Thoracic aorta (tissue), 2 donors: ENCODE measurements at regions not wholly inside any gene's neighbourhood (a gene's known extent, or its start where the extent isn't known, plus 50 kb on each side); places are given as distances from the start of the nearest gene placed in this dataset.

ENCODE experiments used
- ATAC-seq: fragments of 150-250 bp; one replicate; pipeline ENCODE4 v1.8.0; 2017; ENCODE audit warnings: low read depth; ENCODE audit not compliant: insufficient number of reproducible peaks, low FRiP score
- DNase-seq: peaks from one replicate; pipeline ENCODE4 v3.0.0-alpha.2; 2020; ENCODE audit warnings: low spot score
- H3K27ac ChIP-seq, 2 donors: fragments of 200-600 bp; sonication (generic); 1 replicate in 1 of 2; 2 replicates in 1 of 2; pipeline ENCODE4 v1.5.1; 2016; ENCODE audit warnings: mild to moderate bottlenecking in 2 of 2, moderate library complexity in 2 of 2
- H3K27me3 ChIP-seq: fragments of 200-600 bp; sonication (generic); replicated peaks from 2 replicates; pipeline ENCODE4 v1.6.0; 2016; ENCODE audit warnings: mild to moderate bottlenecking; ENCODE audit not compliant: insufficient read depth
- H3K36me3 ChIP-seq: fragments of 200-600 bp; sonication (generic); one replicate; pipeline ENCODE4 v1.5.1; 2016
- H3K4me1 ChIP-seq, 2 donors: fragments of 200-600 bp; sonication (generic); 1 replicate in 1 of 2; 2 replicates in 1 of 2; pipeline versions ENCODE4 v1.5.1 to v1.6.0; 2016; ENCODE audit warnings: low read depth in 2 of 2, mild to moderate bottlenecking in 1 of 2; ENCODE audit not compliant: control insufficient read depth in 1 of 2
- H3K4me3 ChIP-seq: fragments of 200-600 bp; sonication (generic); 2 replicates; pipeline ENCODE4 v1.5.1; 2016; ENCODE audit warnings: mild to moderate bottlenecking
- H3K9me3 ChIP-seq: fragments of 200-600 bp; sonication (generic); 2 replicates; pipeline ENCODE4 v1.5.1; 2016
- TF ChIP-seq, protein P1 (sequence below): fragments of 200-600 bp; sonication (generic); IDR thresholded peaks from one replicate; pipeline ENCODE4 v1.5.1; 2019; ENCODE audit warnings: antibody characterized with exemption

DNA sequence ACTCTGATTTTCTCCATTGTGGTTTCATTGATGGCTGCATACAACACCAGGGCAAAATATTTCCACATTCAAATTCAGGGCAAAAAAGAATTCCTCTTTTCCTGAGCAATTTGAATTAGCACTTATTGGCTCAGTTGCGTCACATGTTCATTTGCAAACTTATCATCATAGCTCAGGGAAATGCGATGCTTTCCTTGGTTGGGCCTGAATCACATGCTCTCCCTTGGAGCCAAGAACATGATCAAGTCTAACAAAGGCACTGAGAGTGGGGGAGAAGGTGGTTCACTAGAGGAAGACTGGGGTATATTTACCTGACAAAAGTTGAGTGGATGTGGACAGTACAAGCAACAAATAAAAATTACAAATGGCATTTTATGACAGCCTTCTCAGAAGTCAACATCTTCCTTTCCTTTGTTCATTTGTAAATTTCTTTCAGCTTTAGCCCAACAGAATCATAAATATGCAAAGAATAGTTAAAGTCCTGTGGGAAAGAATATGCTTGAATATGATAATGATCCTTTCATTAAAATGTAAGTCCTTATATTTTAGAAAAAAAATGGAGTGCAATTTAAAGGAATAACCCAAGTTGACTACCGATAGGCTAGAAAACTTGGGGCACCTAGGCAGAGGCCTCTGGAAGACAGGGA, 277.2 kb downstream of the NEDD1 start:
- no peaks in the 10 kb centered on the region for H3K36me3 ChIP-seq
- H3K27ac ChIP-seq = no peak overlapping the region
- H3K4me3 ChIP-seq = no peak overlapping the region
- TF ChIP-seq, protein P1, sequence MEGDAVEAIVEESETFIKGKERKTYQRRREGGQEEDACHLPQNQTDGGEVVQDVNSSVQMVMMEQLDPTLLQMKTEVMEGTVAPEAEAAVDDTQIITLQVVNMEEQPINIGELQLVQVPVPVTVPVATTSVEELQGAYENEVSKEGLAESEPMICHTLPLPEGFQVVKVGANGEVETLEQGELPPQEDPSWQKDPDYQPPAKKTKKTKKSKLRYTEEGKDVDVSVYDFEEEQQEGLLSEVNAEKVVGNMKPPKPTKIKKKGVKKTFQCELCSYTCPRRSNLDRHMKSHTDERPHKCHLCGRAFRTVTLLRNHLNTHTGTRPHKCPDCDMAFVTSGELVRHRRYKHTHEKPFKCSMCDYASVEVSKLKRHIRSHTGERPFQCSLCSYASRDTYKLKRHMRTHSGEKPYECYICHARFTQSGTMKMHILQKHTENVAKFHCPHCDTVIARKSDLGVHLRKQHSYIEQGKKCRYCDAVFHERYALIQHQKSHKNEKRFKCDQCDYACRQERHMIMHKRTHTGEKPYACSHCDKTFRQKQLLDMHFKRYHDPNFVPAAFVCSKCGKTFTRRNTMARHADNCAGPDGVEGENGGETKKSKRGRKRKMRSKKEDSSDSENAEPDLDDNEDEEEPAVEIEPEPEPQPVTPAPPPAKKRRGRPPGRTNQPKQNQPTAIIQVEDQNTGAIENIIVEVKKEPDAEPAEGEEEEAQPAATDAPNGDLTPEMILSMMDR = no peak
- ATAC-seq (no peak), DNase-seq (no peak)
- no peaks in the 10 kb centered on the region for H3K27me3 ChIP-seq
- H3K9me3 ChIP-seq = no peaks in the 10 kb centered on the region
- H3K4me1 ChIP-seq = no peaks in the 10 kb centered on the region

DNA sequence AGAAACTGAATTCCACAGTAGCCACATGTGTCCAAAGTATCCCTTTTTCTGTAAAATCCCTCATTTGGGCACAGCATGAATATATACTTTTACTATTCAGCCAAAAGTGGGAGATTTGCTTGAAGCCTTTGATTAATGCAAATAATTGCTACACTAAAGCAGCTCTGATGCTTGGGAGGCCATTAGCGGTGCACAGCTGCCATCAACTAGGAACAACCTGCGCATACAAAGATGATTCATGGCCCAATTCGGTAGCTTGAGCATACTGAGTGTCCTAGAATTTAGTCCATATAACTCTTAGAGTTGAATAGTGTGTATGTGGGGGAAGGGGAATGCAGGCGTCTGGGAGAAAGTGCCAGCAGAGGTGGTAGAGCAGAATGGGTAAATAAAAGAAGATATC, 277.0 kb upstream of the RMST start:
- Histone ChIP-seq H3K27me3 (no peaks in the 10 kb centered on the region), H3K36me3 (no peaks in the 10 kb centered on the region), H3K4me1 (no peaks in the 10 kb centered on the region), H3K9me3 (no peaks in the 10 kb centered on the region), H3K27ac (no peak overlapping the region), H3K4me3 (no peak overlapping the region)
- no peak for ATAC-seq
- DNase-seq = no peak
- TF ChIP-seq, protein P1 = no peak

DNA sequence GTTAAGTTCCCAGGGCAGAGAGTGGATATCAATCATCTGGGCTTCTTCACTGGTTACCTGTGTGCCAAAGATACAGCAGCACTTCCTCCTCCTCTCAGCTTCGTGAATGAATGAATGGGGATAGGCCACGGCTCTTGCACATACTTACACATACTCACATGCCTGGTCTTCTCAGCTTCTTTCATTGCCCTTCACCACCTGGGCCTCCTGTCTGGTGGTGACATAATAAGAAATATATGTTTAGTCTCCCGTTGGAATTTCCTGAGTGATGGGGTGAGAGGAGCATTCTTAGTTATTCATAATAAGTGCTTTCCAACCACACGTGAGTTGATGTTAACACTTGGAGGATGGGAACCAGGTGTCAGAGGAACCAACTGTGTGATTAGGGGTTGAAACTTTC, 268.1 kb upstream of the RMST start:
- TF ChIP-seq, protein P1 = no peak
- Histone ChIP-seq H3K4me1 (no peaks in the 10 kb centered on the region), H3K4me3 (no peak overlapping the region), H3K36me3 (no peaks in the 10 kb centered on the region), H3K9me3 (peaks cover 5% of the 10 kb centered on the region), H3K27me3 (no peaks in the 10 kb centered on the region), H3K27ac (no peak overlapping the region)
- DNase-seq (no peak), ATAC-seq (no peak)

DNA sequence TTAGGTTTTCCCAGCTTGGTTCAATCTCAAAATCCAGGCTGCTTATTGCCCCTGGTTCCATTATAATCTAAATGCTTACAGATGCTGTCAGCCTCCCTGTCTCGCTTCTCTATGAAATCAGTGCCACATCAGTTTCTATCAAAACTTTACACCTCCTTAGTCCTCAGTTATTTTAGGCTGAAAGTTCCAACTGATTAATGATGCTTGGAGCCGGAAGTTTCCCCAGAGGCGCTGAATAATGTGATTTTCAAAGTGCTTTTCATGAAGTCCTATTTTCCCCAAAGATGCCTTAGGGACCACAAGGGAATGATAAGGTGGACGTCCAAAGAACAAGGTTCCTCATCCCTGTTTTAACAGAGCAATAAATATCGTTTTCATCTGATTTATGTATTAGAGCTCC, 262.4 kb upstream of the RMST start:
- no peak overlapping the region for H3K4me3 ChIP-seq
- H3K36me3 ChIP-seq = no peaks in the 10 kb centered on the region
- no peaks in the 10 kb centered on the region for H3K27me3 ChIP-seq
- H3K9me3 ChIP-seq = no peaks in the 10 kb centered on the region
- DNase-seq (no peak), ATAC-seq (no peak)
- H3K4me1 ChIP-seq = no peaks in the 10 kb centered on the region
- TF ChIP-seq, protein P1 = no peak
- no peak overlapping the region for H3K27ac ChIP-seq

DNA sequence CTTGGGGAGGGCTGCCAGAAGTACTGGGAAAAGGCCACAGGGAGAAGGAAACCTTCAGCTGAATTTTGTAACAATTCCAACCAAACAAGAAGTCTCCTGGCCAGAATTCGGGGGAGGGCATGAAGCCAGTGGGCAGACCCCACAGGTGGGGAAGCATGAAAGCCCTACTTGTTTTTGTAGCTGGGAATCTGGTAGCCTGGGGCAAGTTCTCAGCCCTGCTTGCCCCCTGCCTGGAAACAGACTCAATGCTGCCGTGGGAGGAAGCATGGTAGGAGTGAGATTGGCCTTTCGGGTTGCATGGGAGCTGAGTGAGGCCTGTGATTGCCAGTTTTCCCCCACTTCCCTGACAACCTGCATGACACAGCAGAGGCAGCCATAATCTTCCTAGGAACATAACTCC, 259.2 kb upstream of the RMST start:
- H3K27me3 ChIP-seq = no peaks in the 10 kb centered on the region
- ATAC-seq (no peak), DNase-seq (no peak)
- H3K27ac ChIP-seq = no peak overlapping the region
- no peaks in the 10 kb centered on the region for H3K9me3 ChIP-seq
- H3K36me3 ChIP-seq = no peaks in the 10 kb centered on the region
- H3K4me3 ChIP-seq = no peak overlapping the region
- TF ChIP-seq, protein P1 = no peak
- no peaks in the 10 kb centered on the region for H3K4me1 ChIP-seq
